NOMO-1 treated with DMSO at 0.1 percent for 48 hours (cell line): ENCODE measurements at regions not wholly inside any gene's neighbourhood (a gene's known extent, or its start where the extent isn't known, plus 50 kb on each side); places are given as distances from the start of the nearest gene placed in this dataset.

Experiments used
- DNase-seq: peaks from one replicate; lab custom pipeline; 2025; ENCODE audit not compliant: unreplicated experiment; lab: John Stamatoyannopoulos, UW

DNA sequence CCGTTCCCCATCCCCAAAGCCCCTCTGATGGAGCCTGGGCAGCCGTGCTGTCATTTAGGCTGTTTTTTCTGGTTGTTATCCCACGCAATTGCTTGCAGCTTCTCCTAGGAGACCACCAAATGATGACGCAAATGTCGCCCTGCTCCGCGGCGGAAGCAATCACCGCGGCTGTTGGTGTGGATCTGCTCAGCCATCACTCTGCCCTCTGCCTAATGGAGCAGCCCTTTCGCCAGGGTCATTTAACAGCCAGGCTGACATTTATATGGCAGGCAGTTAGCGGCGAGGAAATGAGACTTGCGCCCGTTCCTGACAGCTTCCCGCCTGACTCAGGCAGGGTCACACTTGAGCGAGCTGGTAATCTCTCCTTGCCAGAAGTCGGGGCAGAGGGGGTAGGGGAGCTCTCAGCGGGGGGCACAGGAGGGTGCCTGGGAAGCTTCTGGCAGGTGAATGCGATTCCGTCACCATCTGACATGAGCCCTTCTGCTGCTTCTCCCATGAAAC, 97.9 kb upstream of the RTL6 start:
- DNase-seq: peak; percentile 47

DNA sequence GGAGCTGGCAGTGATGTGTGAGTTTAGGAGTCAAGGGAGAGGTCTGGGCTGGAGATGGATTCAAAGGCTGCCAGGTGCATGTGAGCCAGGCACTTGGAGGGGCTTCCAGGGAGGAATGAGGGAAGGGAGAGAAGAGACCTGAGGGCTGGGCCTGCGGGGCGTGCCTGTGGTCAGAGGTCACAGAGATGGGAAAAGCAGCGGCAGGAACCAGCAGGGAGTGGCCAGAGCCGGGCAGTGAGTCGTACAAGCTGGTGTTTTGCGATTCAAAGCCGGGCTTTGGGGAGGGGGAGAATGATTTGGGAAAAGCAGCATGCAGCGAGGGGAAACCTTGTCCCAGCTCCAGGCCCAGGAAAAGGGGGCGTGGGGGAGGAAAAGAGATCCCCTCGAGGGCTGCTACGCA, 96.9 kb upstream of the RTL6 start:
- no peak for DNase-seq

DNA sequence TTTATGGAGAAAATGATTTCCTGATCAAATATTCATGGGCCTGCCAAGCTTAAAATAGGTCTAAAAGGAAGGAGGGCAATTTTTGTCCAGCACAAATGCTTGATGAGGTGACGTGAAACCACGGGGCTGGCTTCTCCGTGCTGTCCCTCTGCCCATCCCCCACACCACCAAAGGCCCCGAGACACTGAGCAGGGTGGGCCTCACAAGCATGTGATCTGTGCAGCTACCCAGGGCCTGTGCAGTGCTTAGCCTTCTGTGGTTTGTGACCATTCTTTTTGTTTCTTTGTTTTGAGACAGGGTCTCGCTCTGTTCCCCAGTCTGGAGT, 94.8 kb upstream of the RTL6 start:
- DNase-seq: no peak

DNA sequence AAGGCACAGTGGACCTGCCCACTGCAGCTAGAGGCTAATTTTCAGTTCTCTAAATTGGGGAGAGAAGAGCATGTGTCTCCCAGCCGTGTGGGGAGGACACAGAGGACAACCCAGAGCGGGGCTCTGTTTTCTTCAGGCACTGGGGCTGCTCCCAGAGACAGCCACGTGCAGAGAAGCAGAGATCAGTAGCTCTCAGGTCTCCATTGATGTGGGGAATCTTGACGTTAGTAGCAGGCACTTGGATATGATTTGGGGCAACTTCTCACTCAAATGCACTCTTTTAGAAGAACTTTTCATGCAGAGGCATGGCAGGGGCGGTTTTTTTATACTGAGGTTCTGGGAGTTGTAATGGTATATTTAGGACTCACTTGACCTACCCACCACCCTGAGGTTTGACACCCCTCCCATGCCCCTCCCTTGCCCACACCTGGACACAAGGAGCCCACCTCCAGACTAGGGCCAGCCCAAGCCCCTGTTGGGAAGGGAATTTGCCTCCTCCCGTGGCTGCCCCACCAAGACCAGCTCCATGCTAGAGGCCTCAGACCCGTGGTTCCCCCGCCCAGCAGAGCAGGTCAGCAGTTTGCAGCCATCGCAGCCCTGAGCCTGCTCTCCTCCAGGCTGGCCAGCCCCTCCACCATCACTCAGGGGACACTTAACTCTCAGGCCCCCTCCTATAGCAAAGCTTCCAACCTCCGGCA, 94.2 kb upstream of the RTL6 start:
- no peak for DNase-seq

DNA sequence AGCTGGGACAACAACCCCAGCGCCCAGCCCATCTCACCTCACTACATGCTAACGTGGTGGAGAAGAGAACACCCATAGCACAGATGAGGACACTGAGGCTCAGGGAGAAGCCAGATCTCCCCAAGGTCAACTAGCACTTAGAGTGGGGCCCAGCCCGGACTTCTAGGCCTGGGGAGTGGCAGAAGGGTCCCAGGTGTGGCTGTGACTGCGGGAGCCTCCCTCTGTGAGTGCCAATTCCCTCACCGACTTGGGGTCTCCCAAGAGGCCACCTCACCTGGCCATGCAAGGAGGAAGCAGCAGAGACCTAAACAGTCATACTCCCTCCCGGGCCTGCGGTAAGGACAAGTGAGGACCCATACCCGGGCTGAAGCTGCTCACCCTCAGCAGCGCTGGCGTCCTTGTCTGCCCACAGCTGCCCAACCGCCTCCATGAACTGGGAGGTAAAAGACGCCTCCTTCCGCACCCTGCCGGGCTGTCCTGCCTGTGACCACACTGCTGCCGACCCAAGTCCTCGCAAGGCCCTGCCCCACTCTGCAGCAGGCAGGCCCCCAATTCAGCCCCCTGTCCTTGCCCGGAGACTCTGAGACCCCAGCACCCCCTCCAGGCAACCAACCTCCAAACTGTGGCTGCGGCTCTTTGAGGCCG, 93.2 kb upstream of the RTL6 start:
- DNase-seq: no peak

DNA sequence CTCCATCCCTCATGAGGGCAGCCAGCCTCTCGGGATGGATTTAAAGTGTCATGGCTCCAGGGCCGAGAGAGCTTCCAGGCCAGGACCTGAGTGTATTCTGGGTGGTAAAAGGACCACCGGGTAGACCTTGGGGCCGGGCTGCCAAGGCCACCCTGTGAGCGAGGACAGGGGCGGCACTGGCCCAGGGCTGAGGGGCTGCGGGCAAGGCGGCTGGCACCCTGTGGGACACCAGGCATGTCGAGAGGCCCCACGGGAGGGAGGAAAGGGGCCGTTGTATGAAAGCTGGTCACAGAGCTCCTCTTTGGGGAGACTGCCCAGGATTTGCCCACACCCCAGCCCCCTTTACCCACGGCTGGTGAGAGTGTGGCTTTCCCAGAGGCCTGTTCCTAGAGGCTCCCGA, 92.3 kb upstream of the RTL6 start:
- DNase-seq: no peak

DNA sequence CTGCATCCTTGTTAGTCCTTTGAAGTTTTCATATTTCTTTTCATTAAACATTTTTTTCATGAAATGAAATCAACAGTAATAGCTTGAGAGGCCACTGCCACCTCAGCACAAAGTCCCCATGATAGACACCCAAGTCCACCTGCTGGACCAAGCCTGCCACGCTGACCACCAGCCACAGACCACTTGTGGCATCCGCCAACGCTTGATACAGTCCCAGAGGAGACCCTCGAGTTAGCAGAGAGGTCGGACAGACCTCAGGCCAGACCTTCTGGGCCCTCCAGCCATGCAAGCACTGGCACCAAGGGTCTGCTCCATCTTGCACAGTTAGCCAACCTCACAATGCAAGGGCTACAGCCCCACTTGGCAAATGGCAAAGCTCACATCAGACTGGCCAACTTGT, 91.8 kb upstream of the RTL6 start:
- no peak for DNase-seq

DNA sequence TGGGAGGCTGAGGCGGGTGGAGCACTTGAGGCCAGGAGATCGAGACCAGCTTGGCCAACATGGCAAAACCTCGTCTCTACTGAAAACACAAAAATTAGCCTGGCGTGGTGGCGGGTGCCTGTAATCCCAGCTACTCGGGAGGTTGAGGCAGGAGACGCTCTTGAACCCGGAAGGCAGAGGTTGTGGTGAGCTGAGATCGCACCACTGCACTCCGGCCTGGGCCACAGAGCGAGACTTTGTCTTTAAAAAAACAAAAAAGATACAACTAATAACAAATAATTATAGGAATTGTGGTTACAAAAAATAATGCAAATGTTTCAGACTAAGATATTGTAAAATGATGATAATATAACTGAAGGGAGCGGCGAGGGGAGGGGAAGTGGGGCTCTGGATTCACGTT, 90.3 kb upstream of the RTL6 start:
- DNase-seq: no peak

DNA sequence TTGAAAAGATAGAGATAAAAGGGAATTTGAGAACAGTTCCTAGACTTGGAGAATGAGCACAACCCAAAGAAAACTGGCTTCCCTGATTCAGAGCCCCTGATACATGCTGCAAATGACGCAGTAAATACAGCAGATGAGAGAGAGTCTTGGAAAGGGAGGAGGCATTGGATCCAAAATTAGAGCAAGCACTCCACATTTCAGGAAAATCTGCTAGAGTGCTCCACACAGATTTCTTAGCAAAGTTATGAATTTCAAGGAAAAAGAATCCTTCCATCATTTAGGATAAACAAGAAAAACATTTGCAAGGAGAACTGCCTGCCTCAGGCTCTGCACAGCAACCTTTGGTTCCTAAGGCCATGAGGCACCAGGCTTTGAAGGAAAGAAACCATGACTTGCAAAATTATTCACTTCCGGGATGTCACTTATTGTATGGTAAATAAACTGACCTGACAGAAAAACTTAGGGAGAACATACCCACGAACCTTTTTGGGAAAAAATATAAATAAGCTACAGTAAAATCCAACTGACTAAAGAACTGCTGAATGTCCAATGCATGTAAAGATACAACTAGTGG, 89.8 kb upstream of the RTL6 start:
- no peak for DNase-seq

DNA sequence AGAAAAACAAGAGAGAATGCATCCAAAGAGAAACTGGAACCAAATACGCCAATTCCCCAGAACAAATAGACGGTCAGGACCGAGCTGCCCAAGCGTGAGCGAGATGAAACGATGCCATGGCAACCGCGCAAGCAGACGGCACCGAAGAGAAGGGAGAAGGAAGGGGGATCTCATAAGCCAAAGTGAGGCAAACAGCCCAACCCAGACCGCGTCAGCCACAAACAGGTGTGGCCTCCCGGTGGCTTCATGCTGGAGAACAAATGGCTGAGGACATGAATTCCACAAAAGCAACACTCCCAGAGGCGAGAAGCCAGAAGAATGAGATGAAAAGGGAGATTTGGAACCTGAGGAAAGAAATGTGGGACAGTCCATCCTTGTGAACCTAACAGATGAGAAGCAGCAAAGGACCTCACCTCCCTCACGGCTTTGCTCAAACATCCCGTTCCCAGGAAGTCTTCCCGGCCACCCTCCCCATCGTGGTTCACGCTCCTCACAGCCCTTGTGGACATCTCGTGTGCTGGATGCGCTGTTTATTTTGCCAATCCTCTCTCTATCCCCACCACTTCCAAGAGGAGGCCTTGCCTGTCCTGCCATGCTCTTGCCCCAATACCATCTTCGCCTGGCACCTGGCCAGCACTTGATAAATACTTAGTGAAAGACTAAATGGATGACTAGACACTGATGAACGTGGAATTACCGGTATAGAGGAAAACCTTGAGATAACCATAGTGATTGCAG, 89.1 kb upstream of the RTL6 start:
- no peak for DNase-seq

DNA sequence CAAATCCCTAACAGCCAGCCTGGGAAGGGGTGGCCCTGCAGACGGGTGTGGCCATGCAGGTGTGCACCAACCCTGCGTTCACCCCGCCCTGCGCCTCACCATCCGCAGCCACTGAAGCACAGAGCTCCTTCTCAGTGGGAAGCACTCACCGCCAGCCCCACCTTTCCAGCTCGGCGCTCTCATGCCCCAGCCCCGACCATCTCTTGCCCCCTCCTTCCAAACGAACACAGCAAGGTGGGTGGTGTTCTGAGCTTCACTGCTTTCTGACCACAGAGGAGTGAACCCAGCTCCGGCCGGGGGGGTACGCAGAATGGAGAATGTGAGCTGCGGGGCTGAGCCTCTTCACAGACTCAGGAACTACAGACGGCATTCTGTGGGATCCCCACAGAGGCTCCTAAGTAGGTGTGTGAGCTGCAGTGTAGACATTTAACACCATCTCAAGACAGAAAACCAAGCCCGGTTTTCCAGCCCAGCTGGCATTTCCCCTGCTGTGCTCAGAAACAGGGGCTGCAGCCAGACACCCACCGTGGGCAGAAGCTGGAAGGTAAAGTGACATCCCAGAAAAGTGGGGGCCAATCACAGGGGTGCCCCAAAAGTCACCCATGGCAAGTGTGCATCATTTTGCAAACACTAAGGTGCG, 88.4 kb upstream of the RTL6 start:
- DNase-seq: no peak

DNA sequence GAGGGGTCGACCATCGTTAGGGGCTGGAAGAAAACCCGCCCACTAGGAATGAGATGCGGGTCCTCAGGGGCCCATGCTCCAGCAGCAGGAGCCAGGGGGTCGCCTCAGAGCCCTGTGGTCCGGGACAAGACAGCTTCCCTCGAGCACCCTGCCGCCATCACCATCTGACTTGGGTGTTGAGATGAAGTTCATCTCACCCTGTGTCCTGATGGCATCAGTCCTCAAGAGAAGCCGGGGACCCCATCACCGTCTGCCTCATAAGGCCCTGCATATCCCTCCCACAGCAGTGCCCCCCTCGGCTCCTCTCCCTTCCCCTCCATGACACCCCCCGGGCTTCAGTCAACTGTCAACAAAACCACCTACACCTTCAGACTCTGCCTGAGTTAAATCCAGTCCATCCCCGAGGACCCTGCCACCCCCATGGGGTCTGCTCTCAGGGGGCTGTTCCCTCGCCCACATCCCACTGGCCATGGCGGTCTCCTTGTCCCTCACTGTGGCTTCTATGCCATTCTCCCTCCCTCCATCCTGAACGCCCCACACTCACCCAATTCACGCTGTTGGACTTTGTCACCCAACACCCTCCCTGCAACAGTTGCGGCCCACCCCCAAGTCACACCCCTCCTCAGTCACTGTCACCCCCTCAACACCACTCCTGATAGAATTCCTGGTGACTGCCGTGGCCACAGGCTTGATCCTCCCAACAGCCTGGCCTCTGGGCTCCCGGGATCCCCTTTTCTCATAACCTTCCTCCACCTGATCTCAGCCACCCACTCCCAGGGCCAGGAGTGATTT, 87.7 kb upstream of the RTL6 start:
- no peak for DNase-seq

DNA sequence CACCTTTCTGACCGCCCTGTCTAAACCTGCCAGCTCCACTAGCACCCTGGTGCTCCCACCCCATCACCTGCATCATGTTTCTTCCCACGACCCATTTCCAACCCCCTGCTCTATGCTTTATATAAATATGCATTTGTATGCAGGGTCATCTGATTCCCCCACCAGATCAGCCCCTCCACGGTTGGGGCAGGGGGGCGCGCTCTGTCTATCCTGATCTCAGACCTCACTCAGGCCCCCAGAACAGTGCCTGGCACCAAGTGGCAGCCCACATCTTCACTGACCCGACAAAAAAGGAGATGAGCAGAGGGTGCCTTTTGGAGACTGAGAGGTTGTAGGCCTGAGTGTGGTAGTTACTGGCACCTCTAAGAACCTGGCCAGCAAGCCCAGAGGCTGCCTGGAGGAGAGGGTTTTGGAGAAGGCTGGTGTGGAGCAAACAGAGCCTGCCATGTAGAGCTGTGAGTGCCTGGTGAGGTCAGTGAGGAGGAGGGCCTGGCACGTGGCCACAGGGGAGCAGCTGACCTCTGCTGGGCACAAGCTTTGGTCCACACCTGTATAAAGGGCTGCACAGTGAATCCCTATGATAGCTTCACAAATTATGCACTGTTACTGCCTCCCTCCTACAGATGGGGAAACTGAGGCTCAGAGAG, 86.3 kb upstream of the RTL6 start:
- no peak for DNase-seq

DNA sequence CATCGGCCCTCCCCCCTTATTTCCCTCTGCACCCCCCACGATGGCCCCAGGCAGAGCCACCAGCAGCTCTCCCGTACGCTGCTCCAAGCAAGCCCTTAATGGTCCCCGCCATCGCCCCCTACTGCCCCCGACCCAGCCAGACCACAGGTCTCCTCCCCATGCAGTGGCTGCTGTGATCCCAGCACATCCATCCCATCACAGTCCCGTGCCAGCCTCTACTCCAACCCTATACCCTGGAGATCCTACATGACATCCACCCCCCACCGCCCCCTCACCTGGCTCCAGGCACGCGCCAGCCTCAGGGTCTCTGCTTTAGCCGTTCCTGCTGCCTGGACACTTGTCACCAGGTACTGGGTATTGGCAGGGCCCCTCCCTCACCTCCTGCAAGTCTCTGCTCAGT, 85.8 kb upstream of the RTL6 start:
- DNase-seq: no peak

DNA sequence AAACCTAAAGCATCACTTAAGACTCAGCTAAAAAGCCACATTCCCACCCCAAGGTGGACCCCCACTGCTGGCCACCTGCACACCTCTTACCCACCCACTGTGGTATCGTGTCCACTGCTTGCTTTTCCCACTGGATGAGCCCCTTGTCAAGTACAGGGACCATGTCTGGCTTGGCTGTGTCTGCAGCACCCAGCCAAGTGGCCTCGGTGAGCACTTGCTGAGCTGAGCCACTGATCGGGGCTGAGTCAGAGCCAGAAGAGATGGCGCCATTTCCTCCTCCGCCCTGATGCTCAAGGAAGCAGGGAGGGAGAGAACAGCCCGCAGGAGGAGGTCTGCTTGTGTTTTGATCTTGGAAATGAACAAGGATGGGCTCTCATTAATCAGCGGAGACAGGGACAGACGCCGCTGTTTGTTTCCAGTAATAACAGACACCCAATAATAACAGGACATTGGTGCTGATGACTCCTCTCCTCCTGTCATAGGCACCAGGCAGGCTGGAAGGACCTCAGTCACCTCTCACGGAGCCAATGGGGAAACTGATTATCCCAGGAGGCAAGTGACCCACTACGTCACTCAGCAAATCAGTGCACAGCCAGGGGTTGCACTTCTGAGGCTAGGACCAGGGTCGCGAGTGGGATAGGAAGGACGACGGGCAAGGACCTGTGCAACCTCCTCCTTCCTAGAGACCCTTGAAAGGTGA, 85.2 kb upstream of the RTL6 start:
- DNase-seq: no peak

DNA sequence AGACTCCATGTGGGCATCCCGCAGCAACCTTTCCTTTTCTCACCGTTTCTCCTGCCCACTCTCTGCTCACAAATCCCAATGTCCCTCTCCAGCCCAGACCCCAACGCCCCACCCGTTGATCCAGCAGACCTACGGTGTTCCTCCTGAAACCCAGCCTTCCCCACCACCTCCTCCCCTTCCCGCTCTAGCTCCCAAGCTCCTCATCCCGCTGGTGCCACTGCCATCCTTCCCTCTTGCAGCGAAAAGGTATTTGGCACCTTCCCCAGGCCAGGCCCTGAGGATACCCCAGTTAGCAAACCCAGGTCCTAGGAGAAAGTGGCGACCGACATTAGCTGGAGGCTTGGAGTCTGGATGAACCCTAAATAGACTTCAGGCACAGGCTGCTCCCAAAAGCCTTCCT, 84.0 kb upstream of the RTL6 start:
- DNase-seq: no peak

DNA sequence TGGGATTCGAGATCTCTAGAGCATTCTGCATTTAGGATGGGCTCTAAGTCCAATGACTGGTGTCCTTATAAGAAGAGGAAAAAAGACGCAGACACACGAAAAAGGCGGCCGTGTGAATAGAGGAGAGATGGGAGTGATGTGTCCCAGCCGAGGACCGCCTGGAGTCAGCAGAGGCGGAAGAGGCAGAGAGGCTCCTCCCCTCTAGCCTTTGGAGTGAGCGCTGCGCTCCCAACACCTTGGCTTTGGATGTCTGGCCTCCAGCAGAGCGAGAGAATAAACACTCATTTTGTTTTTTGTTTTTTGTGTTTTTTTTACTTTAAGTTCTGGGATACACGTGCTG, 83.0 kb upstream of the RTL6 start:
- DNase-seq: no peak

DNA sequence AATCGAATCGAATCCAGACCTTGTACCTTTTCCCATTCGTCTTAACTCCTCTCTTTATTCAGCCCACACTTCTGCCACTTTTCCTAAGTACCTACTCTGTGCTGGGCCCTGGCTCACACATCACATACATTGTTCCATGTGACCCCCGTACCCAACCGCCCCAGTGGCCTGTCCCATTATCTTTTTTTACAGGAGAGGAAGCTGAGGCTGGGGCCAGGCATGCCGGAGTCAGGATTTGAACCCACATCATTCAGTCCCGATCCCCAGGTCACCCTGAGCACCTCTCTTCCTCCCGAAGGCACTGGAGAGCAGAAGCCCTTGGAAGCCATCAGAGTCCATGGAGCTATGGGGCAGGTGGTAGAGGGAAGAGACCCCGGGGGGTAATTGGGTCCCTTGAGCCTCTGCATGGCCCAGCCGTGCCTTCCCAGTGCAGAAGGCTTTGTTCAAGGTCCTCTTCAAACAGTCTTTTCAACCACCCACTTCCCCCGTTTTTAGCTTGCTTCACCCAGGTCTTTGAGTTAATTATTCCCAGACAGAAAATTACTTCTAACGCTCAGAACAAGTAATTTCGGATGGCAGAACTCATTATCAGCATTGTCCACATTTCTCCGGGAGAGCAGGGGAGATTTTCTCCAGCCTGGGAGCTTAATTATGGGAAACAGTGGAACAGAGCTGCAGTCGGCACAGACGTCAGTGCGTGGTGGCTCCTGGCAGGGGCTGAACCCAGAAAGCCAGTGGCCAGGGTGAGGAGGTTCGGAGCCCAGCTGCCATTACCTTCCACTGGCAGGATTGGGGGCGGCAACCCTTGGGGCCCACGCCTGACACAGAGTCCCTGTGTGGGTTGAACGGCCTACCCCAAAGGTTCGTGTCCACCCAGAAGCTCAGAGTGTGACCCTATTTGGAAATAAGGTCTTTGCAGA, 82.4 kb upstream of the RTL6 start:
- DNase-seq: no peak
